IMR-90 (cell line): ENCODE measurements at regions not wholly inside any gene's neighbourhood (a gene's known extent, or its start where the extent isn't known, plus 50 kb on each side); places are given as distances from the start of the nearest gene placed in this dataset.

Experiments used
- ATAC-seq: fragments of 200-7000 bp; cut with Tn5 transposase; 2 replicates; pipeline ENCODE4 v1.9.1; 2020; ENCODE audit warnings: low read depth, mild to moderate bottlenecking, moderate library complexity
- BruUV-seq: library from RNA; stranded (reverse); fragments of 400-500 nt; replicated peaks from 2 replicates; lab custom pipeline; 2021; lab: Mats Ljungman, UMichigan
- CTCF ChIA-PET: fragments of 300-600 bp; formaldehyde crosslinking; extraction: SDS; loops from one replicate; lab custom pipeline; 2021; ENCODE audit warnings: antibody characterized with exemption; lab: Yijun Ruan, JAX
- POLR2A ChIA-PET: fragments of 300-600 bp; sonication (Branson Sonifier 250); formaldehyde crosslinking; loops from one replicate; lab custom pipeline; 2022; ENCODE audit warnings: antibody characterized with exemption; ENCODE audit not compliant: unreplicated experiment; lab: Charles Lee
- DNase-seq: peaks from one replicate; pipeline ENCODE4 v3.0.0; 2013
- H2AFZ ChIP-seq: replicated peaks from 2 replicates; pipeline ENCODE3; 2013; ENCODE audit warnings: low read length, mild to moderate bottlenecking; ENCODE audit not compliant: poor library complexity
- H2AK5ac ChIP-seq: 2 replicates; pipeline ENCODE4 v1.6.1; 2013; ENCODE audit warnings: low read depth, low read length, inconsistent platforms
- H2AK9ac ChIP-seq: replicated peaks from 2 replicates; pipeline ENCODE3; 2013; ENCODE audit warnings: mild to moderate bottlenecking, low read depth, low read length, moderate library complexity; ENCODE audit not compliant: poor library complexity
- H2BK120ac ChIP-seq: 2 replicates; pipeline ENCODE4 v1.6.1; 2013; ENCODE audit warnings: low read depth, low read length, inconsistent platforms
- H2BK15ac ChIP-seq: 3 replicates; pipeline ENCODE4 v1.6.1; 2013; ENCODE audit warnings: low read depth, low read length, inconsistent platforms
- H2BK20ac ChIP-seq: 2 replicates; pipeline ENCODE4 v1.6.1; 2013; ENCODE audit warnings: low read depth, mild to moderate bottlenecking, inconsistent platforms, low read length, moderate library complexity
- H2BK5ac ChIP-seq: 2 replicates; pipeline ENCODE4 v1.6.1; 2013; ENCODE audit warnings: mild to moderate bottlenecking, low read depth, low read length, inconsistent platforms; ENCODE audit not compliant: poor library complexity, severe bottlenecking
- H3K14ac ChIP-seq: replicated peaks from 2 replicates; pipeline ENCODE4 v1.6.1; 2013; ENCODE audit warnings: low read depth, low read length, inconsistent platforms
- H3K18ac ChIP-seq: 2 replicates; pipeline ENCODE4 v1.6.1; 2013; ENCODE audit warnings: low read depth, low read length, control low read depth
- H3K23ac ChIP-seq: 2 replicates; pipeline ENCODE4 v1.6.1; 2013; ENCODE audit warnings: low read depth, low read length, inconsistent platforms
- H3K27ac ChIP-seq: 2 replicates; pipeline ENCODE4 v1.5.1; 2013; ENCODE audit warnings: mild to moderate bottlenecking, control low read depth, low read length; ENCODE audit not compliant: insufficient read depth
- H3K27me3 ChIP-seq: 2 replicates; pipeline ENCODE4 v1.6.1; 2013; ENCODE audit warnings: low read length; ENCODE audit not compliant: control insufficient read depth, insufficient read depth
- H3K36me3 ChIP-seq: 2 replicates; pipeline ENCODE4 v1.6.1; 2013; ENCODE audit warnings: low read length, mixed read lengths; ENCODE audit not compliant: control insufficient read depth, insufficient read depth
- H3K4ac ChIP-seq: 2 replicates; pipeline ENCODE4 v1.6.1; 2013; ENCODE audit warnings: low read depth, low read length, inconsistent platforms
- H3K4me1 ChIP-seq: 2 replicates; pipeline ENCODE4 v1.6.1; 2013; ENCODE audit warnings: low read length, mixed read lengths; ENCODE audit not compliant: control insufficient read depth, insufficient read depth
- H3K4me2 ChIP-seq: 2 replicates; pipeline ENCODE4 v1.6.1; 2013; ENCODE audit warnings: low read depth, mild to moderate bottlenecking, control low read depth, low read length, moderate library complexity
- H3K4me3 ChIP-seq: 2 replicates; pipeline ENCODE4 v1.5.1; 2013; ENCODE audit warnings: low read depth, mild to moderate bottlenecking, control low read depth, low read length, moderate library complexity; ENCODE audit not compliant: insufficient read depth
- H3K56ac ChIP-seq: 2 replicates; pipeline ENCODE4 v1.6.1; 2013; ENCODE audit warnings: low read length, inconsistent platforms; ENCODE audit not compliant: insufficient read depth; ENCODE audit errors: extremely low read depth
- H3K79me1 ChIP-seq, 2 experiments: 2 replicates each; pipeline ENCODE4 v1.6.1; 2013; ENCODE audit warnings: low read length in 2 of 2, inconsistent platforms in 1 of 2, low read depth in 1 of 2
- H3K9ac ChIP-seq: 2 replicates; pipeline ENCODE4 v1.6.1; 2013; ENCODE audit warnings: low read depth, low read length, control low read depth
- H3K9me1 ChIP-seq: 2 replicates; pipeline ENCODE4 v1.6.1; 2013; ENCODE audit warnings: low read length, inconsistent platforms; ENCODE audit not compliant: insufficient read depth
- H3K9me3 ChIP-seq: 2 replicates; pipeline ENCODE4 v1.6.1; 2013; ENCODE audit warnings: low read length; ENCODE audit not compliant: control insufficient read depth, insufficient read depth
- H4K20me1 ChIP-seq: 2 replicates; pipeline ENCODE4 v1.6.1; 2013; ENCODE audit warnings: low read length, inconsistent platforms; ENCODE audit not compliant: insufficient read depth
- H4K5ac ChIP-seq: 2 replicates; pipeline ENCODE4 v1.6.1; 2013; ENCODE audit warnings: mild to moderate bottlenecking, low read depth, low read length, control low read depth
- H4K8ac ChIP-seq, 2 experiments: 2 replicates each; pipeline ENCODE4 v1.6.1; 2013; ENCODE audit warnings: low read depth in 2 of 2, low read length in 2 of 2, control low read depth in 1 of 2, inconsistent platforms in 1 of 2
- H4K91ac ChIP-seq: 2 replicates; pipeline ENCODE4 v1.6.1; 2013; ENCODE audit warnings: low read depth, low read length, inconsistent platforms; ENCODE audit not compliant: insufficient read depth
- BHLHE40 ChIP-seq: fragments of 150-350 bp; IDR thresholded peaks from 2 replicates; pipeline ENCODE4 v1.6.1; 2016; ENCODE audit warnings: mild to moderate bottlenecking, low read depth, low read length
- CEBPB ChIP-seq: IDR thresholded peaks from 2 replicates; pipeline ENCODE4 v1.6.1; 2012; ENCODE audit warnings: low read depth, low read length, improper control_type of control experiment
- CHD1 ChIP-seq: IDR thresholded peaks from 2 replicates; pipeline ENCODE4 v1.6.1; 2012; ENCODE audit warnings: low read depth, low read length, improper control_type of control experiment
- CTCF ChIP-seq: conservative IDR thresholded peaks from 2 replicates; pipeline ENCODE4 v1.5.1; 2012; ENCODE audit warnings: mild to moderate bottlenecking, low read depth, low read length, improper control_type of control experiment
- FOS ChIP-seq: fragments of 150-350 bp; IDR thresholded peaks from 2 replicates; pipeline ENCODE4 v1.6.1; 2016; ENCODE audit warnings: low read depth, low read length
- MAFK ChIP-seq: IDR thresholded peaks from 2 replicates; pipeline ENCODE4 v1.6.1; 2012; ENCODE audit warnings: low read depth, low read length, improper control_type of control experiment
- MAZ ChIP-seq: IDR thresholded peaks from 2 replicates; pipeline ENCODE4 v1.6.1; 2012; ENCODE audit warnings: low read depth, mild to moderate bottlenecking, low read length, improper control_type of control experiment, moderate library complexity, borderline replicate concordance
- MXI1 ChIP-seq: IDR thresholded peaks from 2 replicates; pipeline ENCODE4 v1.6.1; 2012; ENCODE audit warnings: low read depth, mild to moderate bottlenecking, low read length, moderate library complexity, borderline replicate concordance
- NFE2L2 ChIP-seq: fragments of 150-350 bp; IDR thresholded peaks from 2 replicates; pipeline ENCODE4 v1.6.1; 2016; ENCODE audit warnings: low read depth, mild to moderate bottlenecking, low read length
- POLR2A ChIP-seq: IDR thresholded peaks from 2 replicates; pipeline ENCODE4 v1.6.1; 2012; ENCODE audit warnings: mild to moderate bottlenecking, low read depth, low read length
- RAD21 ChIP-seq: IDR thresholded peaks from 2 replicates; pipeline ENCODE4 v1.6.1; 2012; ENCODE audit warnings: low read length, improper control_type of control experiment
- RCOR1 ChIP-seq: IDR thresholded peaks from 2 replicates; pipeline ENCODE4 v1.6.1; 2012; ENCODE audit warnings: mild to moderate bottlenecking, low read length, improper control_type of control experiment; ENCODE audit not compliant: insufficient replicate concordance
- RFX5 ChIP-seq: IDR thresholded peaks from 2 replicates; pipeline ENCODE4 v1.8.0; 2012; ENCODE audit warnings: low read depth, mild to moderate bottlenecking, low read length, moderate library complexity
- SMC3 ChIP-seq: fragments of 150-350 bp; IDR thresholded peaks from 2 replicates; pipeline ENCODE4 v1.6.1; 2016; ENCODE audit warnings: low read depth, mild to moderate bottlenecking, antibody characterized with exemption, low read length, moderate library complexity
- USF2 ChIP-seq: fragments of 150-350 bp; IDR thresholded peaks from 2 replicates; pipeline ENCODE4 v1.6.1; 2017; ENCODE audit warnings: mild to moderate bottlenecking, antibody characterized with exemption, low read length, low read depth
- dilution Hi-C: fragments of 300-500 bp; cut with HindIII; formaldehyde crosslinking; loops from one replicate; pipeline ENCODE4 v1.14.3; 2018; ENCODE audit warnings: low sequenced_read_pairs; ENCODE audit not compliant: unreplicated experiment
- in situ Hi-C: fragments of 300-500 bp; cut with MboI; formaldehyde crosslinking; loops from 3 replicates; pipeline ENCODE4 v1.14.3; 2019; ENCODE audit warnings: low sequenced_read_pairs, inconsistent platforms, mixed read lengths
- intact Hi-C: fragments of 100-400 bp; cut with micrococcal nuclease; formaldehyde crosslinking; loops from 2 replicates; pipeline ENCODE4 v1.10.0; 2022
- TF ChIP-seq, protein P1 (sequence below): fragments of 150-350 bp; IDR thresholded peaks from 2 replicates; pipeline ENCODE4 v1.6.1; 2016; ENCODE audit warnings: low read depth, mild to moderate bottlenecking, low read length, moderate library complexity, borderline replicate concordance

- H4K20me1 ChIP-seq, result no peaks in the 10 kb centered on the region
- peaks cover 10% of the 10 kb centered on the region; the same call in 1 of the 2 replicates for H3K9me3 ChIP-seq
- no peak overlapping the region for H2BK5ac ChIP-seq
- no peak overlapping the region for H3K4me3 ChIP-seq
- TF ChIP-seq CTCF (no peak), USF2 (no peak), NFE2L2 (no peak), MXI1 (no peak), RFX5 (no peak), CHD1 (no peak), FOS (no peak), MAZ (no peak), POLR2A (no peak), CEBPB (no peak), MAFK (no peak), SMC3 (no peak), BHLHE40 (no peak), RAD21 (no peak), RCOR1 (no peak)
- TF ChIP-seq, protein P1, sequence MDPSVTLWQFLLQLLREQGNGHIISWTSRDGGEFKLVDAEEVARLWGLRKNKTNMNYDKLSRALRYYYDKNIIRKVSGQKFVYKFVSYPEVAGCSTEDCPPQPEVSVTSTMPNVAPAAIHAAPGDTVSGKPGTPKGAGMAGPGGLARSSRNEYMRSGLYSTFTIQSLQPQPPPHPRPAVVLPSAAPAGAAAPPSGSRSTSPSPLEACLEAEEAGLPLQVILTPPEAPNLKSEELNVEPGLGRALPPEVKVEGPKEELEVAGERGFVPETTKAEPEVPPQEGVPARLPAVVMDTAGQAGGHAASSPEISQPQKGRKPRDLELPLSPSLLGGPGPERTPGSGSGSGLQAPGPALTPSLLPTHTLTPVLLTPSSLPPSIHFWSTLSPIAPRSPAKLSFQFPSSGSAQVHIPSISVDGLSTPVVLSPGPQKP, result no peak
- H3K27ac ChIP-seq, result no peak overlapping the region
- POLR2A ChIA-PET, result no interaction called here
- H3K4me1 ChIP-seq, result no peaks in the 10 kb centered on the region
- intact Hi-C loops, result no loop called here
- in situ Hi-C loops, result no loop called here
- no peak for DNase-seq
- H2AK5ac ChIP-seq, result no peak overlapping the region
- H3K18ac ChIP-seq, result no peak overlapping the region
- H3K36me3 ChIP-seq, result no peaks in the 10 kb centered on the region
- H2BK120ac ChIP-seq, result no peak overlapping the region
- dilution Hi-C loops, result no loop called here
- H2BK20ac ChIP-seq, result no peak overlapping the region
- no peak overlapping the region for H2AK9ac ChIP-seq
- H3K9ac ChIP-seq, result no peak overlapping the region
- ATAC-seq, result no peak
- no peak overlapping the region for H4K91ac ChIP-seq
- no peak overlapping the region for H4K8ac ChIP-seq
- no peaks in the 10 kb centered on the region for H3K27me3 ChIP-seq
- no peak overlapping the region for H3K56ac ChIP-seq
- H4K5ac ChIP-seq, result no peak overlapping the region
- no peaks in the 10 kb centered on the region for H3K9me1 ChIP-seq
- no TSS peak for BruUV-seq
- H2BK15ac ChIP-seq, result no peak overlapping the region
- CTCF ChIA-PET, result no interaction called here
- no peak overlapping the region for H3K4ac ChIP-seq
- H3K14ac ChIP-seq, result no peak overlapping the region
- H3K23ac ChIP-seq, result no peak overlapping the region
- H3K4me2 ChIP-seq, result no peak overlapping the region
- no peak overlapping the region for H2AFZ ChIP-seq
- no peaks in the 10 kb centered on the region for H3K79me1 ChIP-seq
Observed at GRCh38 chr9:1184146-1184545, 134.0 kb downstream of the DMRT2 start.
